Peyer's patch (tissue), 4 donors: ENCODE measurements at regions not wholly inside any gene's neighbourhood (a gene's known extent, or its start where the extent isn't known, plus 50 kb on each side); places are given as distances from the start of the nearest gene placed in this dataset.
"Not testable (repeated sequence)": the region's sequence is repeated elsewhere in the genome, so short reads cannot be mapped to it uniquely, and the experiment has no call there.

ENCODE experiments used
- DNase-seq, 3 donors: peaks; one replicate each; pipeline ENCODE4 v3.0.0-alpha.2; 2017 to 2019
- H3K27ac ChIP-seq, 4 donors: fragments of 200-600 bp; sonication (generic); one replicate each; pipeline ENCODE4 v1.5.1; 2016 to 2019
- H3K27me3 ChIP-seq, 2 donors: fragments of 200-600 bp; sonication (generic); one replicate each; pipeline ENCODE4 v1.5.1; 2019
- H3K36me3 ChIP-seq, 3 donors: fragments of 200-600 bp; sonication (generic); one replicate each; pipeline ENCODE4 v1.5.1; 2016 to 2019
- H3K4me1 ChIP-seq, 4 donors: fragments of 200-600 bp; sonication (generic); one replicate each; pipeline ENCODE4 v1.5.1; 2016 to 2019
- H3K4me3 ChIP-seq, 4 donors: fragments of 200-600 bp; sonication (generic); 1 replicate in 3 of 4; 2 replicates in 1 of 4; pipeline ENCODE4 v1.5.1; 2016 to 2019; ENCODE audit warnings: mild to moderate bottlenecking in 1 of 4
- H3K9me3 ChIP-seq, 4 donors: fragments of 200-600 bp; sonication (generic); one replicate each; pipeline ENCODE4 v1.5.1; 2016 to 2019; ENCODE audit warnings: mild to moderate bottlenecking in 1 of 4
- small RNA-seq, 2 donors: library from RNA; depleted of rRNA; stranded (forward); fragments of <200 nt; gene quantifications; one replicate each; pipeline ENCODE3, GENCODE V24; 2016
- TF ChIP-seq, protein P1 (sequence below), 6 experiments: fragments of 450-650 bp in 4 of 6; fragments of 200-600 bp in 2 of 6; sonication (generic) in 1 of 6; IDR thresholded peaks; one replicate each; pipeline ENCODE4 v1.5.1; 2017 to 2019; ENCODE audit warnings: antibody characterized with exemption in 6 of 6, mild to moderate bottlenecking in 3 of 6, moderate library complexity in 1 of 6

DNA sequence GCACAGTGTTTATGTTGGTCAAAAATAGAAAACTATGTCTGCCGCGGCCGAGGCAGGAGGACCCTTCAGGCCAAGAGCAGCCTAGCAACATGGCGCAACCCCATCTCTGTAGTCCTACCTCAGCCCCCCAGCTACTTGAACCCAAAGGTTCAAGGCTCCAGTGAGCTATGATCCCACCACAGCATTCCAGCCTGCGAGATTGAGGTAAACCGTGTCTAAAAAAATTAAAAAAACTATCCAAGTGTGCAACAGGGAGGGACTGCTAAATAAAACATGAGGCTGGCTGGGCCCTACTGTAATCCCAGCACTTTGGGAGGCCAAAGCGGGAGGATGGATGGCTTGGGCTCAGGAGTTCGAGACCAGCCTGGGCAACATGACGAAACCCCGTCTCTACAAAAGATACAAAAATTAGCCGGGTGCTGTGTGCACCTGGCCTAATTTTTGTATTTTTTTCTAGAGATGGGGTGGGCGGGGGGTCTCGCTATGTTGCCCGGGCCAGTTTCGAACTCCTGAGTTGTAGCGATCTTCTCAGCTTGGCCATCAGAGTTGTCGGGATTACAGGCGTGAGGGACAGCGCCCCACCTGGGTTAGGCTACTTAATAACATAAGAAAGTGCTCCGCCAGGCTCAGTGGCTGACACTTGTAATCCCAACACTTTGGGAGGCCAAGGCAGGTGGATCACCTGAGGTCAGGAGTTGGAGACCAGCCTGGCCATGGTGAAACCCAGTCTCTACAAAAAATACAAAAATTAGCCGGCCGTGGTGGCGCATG lies 309.4 kb downstream of the ZNF37A start:
- H3K27me3 ChIP-seq, H3K9me3 ChIP-seq, H3K36me3 ChIP-seq, H3K4me1 ChIP-seq: not testable (repeated sequence)
- peak in 1 of 3 donors; percentile 55 for DNase-seq
- peak overlapping the region; percentile 78 to 98 (median 88) for H3K27ac ChIP-seq
- TF ChIP-seq, protein P1, sequence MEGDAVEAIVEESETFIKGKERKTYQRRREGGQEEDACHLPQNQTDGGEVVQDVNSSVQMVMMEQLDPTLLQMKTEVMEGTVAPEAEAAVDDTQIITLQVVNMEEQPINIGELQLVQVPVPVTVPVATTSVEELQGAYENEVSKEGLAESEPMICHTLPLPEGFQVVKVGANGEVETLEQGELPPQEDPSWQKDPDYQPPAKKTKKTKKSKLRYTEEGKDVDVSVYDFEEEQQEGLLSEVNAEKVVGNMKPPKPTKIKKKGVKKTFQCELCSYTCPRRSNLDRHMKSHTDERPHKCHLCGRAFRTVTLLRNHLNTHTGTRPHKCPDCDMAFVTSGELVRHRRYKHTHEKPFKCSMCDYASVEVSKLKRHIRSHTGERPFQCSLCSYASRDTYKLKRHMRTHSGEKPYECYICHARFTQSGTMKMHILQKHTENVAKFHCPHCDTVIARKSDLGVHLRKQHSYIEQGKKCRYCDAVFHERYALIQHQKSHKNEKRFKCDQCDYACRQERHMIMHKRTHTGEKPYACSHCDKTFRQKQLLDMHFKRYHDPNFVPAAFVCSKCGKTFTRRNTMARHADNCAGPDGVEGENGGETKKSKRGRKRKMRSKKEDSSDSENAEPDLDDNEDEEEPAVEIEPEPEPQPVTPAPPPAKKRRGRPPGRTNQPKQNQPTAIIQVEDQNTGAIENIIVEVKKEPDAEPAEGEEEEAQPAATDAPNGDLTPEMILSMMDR (IDR thresholded peaks at IDR 0.05), result peak in 2 of 6 experiments; percentile 20 to 33
- H3K4me3 ChIP-seq, result peak overlapping the region; percentile 39 to 87 (median 46)

DNA sequence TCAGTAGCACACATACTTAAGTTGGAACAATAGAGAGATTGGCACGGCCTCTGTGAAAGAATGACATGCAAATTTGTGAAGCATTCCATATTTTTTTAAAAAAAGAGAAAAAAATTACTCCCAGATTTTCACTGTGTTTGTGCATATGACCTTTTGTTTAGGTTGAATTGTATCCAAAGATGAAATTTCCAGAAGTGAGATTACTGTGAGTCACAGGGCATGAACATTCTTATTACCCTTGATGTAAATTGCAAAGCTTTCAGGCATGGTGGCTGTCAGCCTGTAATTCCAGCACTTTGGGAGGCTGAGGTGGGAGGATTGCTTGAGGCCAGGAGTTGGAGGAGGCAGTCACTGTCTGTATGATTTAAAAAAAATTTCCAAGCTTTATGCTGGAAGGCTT lies 329.5 kb downstream of the ZNF37A start:
- DNase-seq, H3K36me3 ChIP-seq, H3K4me1 ChIP-seq, H3K27ac ChIP-seq, H3K27me3 ChIP-seq, H3K4me3 ChIP-seq, H3K9me3 ChIP-seq: not testable (repeated sequence)

DNA sequence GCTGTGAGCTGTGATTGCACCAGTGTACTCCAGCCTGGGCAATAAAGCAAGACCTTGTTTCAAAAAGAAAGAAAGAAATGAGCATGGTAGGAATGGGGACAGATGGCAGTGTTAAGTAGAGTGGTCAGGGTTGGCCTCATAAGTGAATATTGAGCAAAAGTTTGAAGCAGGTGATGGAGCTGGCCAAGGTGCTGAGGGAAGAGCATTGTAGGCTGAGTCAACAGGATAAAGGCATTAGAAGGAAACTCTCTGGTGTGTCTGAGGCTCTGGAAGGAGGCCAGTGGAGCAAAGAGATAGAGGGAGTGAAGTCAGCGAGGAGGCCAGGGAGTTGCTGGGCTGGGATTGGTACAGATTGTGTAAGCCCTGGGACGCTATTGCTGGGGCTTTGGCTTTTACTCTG lies 336.1 kb downstream of the ZNF37A start:
- not testable (repeated sequence) for DNase-seq, H3K4me3 ChIP-seq, H3K9me3 ChIP-seq, H3K27ac ChIP-seq, H3K36me3 ChIP-seq, H3K27me3 ChIP-seq, H3K4me1 ChIP-seq

DNA sequence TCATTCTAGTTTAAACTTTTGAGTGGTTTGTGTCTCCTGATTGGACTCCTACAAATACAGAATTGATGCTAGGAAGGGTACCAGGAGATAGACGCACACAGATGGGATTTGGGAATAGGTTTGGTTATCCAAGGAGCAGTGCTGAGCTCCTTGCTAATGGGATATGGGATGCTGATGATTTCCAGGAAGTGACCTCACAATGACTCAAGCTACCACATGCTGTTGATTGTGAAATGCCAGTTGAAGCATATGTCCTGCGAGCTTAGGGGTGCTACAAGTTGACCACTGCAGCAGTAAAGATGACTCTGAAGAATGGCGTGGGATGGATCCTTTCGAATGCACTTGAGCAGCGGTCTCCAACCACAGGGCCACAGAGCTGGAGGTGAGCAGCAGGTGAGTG lies 343.2 kb downstream of the ZNF37A start:
- H3K27me3 ChIP-seq, H3K36me3 ChIP-seq, H3K27ac ChIP-seq, H3K4me1 ChIP-seq, H3K9me3 ChIP-seq, H3K4me3 ChIP-seq, DNase-seq: not testable (repeated sequence)

DNA sequence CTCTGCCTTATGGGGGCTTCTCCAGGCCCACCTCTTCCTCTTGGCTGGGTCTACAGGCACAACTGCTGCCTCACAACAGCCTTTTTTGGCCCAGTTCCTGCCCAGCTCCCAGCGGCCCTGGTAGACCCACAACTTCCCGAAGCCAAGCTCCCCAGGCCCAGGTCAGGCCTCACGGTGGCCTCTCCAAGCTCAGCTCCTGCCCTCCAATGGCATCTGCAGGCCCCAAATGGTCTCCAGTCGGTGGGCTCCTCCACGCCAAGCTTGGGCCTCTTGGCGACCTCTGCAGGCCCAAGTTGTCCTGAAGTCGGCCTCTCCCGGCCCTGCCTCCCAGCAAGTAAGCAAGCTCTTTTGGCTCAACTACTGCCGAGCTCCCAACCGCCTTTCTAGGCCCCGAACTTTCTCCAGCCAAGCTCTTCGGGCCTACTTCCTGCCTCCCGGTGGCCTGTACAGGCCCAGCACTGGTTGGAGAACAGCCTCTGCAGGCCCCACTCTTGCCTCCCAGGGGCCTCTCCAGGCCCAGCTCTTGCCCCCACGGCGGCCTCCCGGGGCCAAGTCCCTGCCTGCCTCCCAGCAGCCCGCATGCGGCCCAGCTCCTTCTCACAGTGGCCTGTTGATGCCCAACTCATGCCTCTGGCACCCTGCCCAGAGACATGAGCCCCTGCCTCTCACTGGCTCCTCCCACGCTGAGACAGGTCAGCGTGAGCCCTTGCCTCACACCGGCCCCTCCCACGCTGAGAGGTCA lies 354.6 kb downstream of the ZNF37A start:
- DNase-seq, H3K9me3 ChIP-seq, H3K27me3 ChIP-seq, H3K27ac ChIP-seq, H3K4me1 ChIP-seq, H3K4me3 ChIP-seq, H3K36me3 ChIP-seq: not testable (repeated sequence)

DNA sequence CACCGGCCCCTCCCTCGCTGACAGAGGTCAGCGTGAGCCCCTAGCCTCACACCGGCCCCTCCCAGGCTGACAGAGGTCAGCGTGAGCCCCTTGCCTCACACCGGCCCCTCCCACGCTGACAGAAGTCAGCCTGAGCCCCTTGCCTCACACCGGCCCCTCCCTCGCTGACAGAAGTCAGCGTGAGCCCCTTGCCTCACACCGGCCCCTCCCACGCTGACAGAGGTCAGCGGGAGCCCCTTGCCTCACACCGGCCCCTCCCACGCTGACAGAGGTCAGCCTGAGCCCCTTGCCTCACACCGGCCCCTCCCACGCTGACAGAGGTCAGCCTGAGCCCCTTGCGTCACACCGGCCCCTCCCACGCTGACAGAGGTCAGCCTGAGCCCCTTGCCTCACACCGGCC lies 355.5 kb downstream of the ZNF37A start:
- not testable (repeated sequence) for H3K27ac ChIP-seq, H3K27me3 ChIP-seq, H3K36me3 ChIP-seq, H3K9me3 ChIP-seq, H3K4me1 ChIP-seq, H3K4me3 ChIP-seq, DNase-seq

DNA sequence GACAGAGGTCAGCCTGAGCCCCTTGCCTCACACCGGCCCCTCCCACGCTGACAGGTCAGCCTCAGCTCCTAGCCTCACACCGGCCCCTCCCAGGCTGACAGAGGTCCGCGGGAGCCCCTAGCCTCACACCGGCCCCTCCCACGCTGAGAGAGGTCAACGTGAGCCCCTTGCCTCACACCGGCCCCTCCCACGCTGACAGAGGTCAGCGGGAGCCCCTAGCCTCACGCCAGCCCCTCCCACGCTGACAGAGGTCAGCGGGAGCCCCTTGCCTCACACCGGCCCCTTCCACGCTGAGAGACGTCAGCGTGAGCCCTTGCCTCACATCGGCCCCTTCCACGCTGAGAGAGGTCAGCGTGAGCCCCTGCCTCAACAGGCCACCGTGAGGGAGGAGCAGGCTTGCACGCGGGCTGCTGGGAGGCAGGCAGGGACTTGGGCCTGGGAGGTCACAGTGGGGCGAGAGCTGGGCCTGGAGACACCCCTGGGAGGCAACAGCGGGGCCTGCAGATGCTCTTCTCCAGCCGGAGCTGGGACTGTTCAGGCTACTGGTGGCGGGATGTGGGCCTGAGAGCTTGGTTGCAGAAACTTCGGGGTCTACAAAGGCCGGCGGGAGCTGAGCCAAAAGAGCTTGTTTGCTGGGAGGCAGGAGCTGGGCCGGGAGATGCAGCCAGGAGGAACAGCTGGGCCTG lies 356.4 kb downstream of the ZNF37A start:
- H3K4me3 ChIP-seq, H3K9me3 ChIP-seq, H3K27me3 ChIP-seq, H3K4me1 ChIP-seq, DNase-seq, H3K36me3 ChIP-seq, H3K27ac ChIP-seq: not testable (repeated sequence)

DNA sequence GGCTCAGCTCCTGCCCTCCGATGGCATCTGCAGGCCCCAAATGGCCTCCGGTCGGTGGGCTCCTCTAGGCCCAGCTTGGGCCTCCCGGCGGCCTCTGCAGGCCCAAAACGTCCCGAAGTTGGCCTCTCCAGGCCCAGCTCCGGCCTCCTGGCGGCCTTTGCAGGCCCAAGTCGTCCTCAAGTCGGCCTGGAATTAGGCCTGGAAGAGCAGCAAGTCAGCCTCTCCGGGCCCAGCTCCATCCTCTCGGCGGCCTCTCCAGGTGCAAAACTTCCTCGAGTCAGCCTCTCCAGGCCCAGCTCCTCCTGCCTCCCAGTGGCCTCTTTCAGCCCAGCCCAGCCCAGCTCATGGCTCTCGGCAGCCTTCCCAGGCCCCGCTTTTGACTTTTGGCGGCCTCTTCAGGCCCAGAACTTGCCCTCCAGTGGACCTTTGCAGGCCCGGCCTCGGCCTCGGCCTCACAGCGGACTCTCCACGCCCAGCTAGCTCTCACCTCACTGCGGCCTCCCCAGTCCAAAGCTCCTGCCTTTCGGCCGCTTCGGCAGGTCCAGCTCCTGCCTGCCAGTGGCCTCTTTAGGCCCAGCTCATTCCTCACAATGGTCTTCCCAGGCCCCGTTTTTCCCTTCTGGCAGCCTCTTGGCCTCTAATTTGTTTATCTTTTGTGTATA lies 357.3 kb downstream of the ZNF37A start:
- not testable (repeated sequence) for H3K4me1 ChIP-seq, H3K4me3 ChIP-seq, H3K27ac ChIP-seq, H3K27me3 ChIP-seq, H3K36me3 ChIP-seq, DNase-seq, H3K9me3 ChIP-seq

Small RNAs in the stretch of these regions (small RNA-seq; reads per million reads assigned to genes)
- 0 reads per million in 2 donors for gene AL117339.3
- gene RNU6-1118P, result 0 reads per million in 2 donors
